SK-N-MC (cell line): ENCODE measurements at regions not wholly inside any gene's neighbourhood (a gene's known extent, or its start where the extent isn't known, plus 50 kb on each side); places are given as distances from the start of the nearest gene placed in this dataset.

ENCODE experiments used
- EZH2 ChIP-seq: fragments of 200-600 bp; sonication (generic); IDR thresholded peaks from one replicate; pipeline ENCODE4 v1.6.1; 2017; ENCODE audit warnings: antibody characterized with exemption
- FOXP2 ChIP-seq: optimal IDR thresholded peaks from 2 replicates; pipeline ENCODE3; 2011; ENCODE audit warnings: mild to moderate bottlenecking, moderate library complexity; ENCODE audit not compliant: insufficient read depth; ENCODE audit errors: extremely low read length, control extremely low read depth
- POLR2AphosphoS5 ChIP-seq: IDR thresholded peaks from 2 replicates; pipeline ENCODE4 v1.6.1; 2012; ENCODE audit warnings: mild to moderate bottlenecking, low read depth, low read length, borderline replicate concordance

DNA sequence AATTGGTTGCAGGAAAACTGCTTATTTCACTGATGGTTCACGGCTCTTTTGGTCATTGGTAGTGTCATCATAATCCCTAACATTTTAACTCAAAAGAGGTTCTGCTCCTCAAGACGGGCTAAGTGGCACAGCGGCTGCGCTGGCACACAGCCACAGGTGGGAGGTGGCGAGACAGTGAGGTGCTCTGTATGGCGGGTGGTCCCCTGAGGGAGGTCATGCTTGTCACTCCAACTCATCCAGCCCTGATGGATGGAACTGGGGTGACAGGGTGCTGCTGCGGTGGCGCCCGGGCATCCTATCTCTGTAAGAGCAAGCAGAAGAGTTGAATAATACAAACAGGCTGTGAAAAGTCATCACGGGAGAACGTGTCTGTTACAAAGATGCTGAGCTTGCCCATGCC lies 370.2 kb downstream of the SFMBT2 start:
- no peak for TF ChIP-seq EZH2
- TF ChIP-seq POLR2AphosphoS5: no peak
- no peak for TF ChIP-seq FOXP2
